ENCODE measurements at regions not wholly inside any gene's neighbourhood (a gene's known extent, or its start where the extent isn't known, plus 50 kb on each side); places are given as distances from the start of the nearest gene placed in this dataset.

- H3K27me3 Mint-ChIP-seq (ENCODE audit: unreplicated experiment), result no peaks in the 10 kb centered on the region
- H3K4me3 Mint-ChIP-seq (ENCODE audit: unreplicated experiment), result no peak overlapping the region
- no peak for DNase-seq (ENCODE audit: low spot score)
- TF ChIP-seq CTCF (IDR thresholded peaks at IDR 0.05; ENCODE audit: unreplicated experiment), result no peak
- H3K9me3 Mint-ChIP-seq (ENCODE audit: unreplicated experiment), result peaks cover 5% of the 10 kb centered on the region
- H3K27ac Mint-ChIP-seq (ENCODE audit: unreplicated experiment), result no peak overlapping the region
- H3K4me1 Mint-ChIP-seq (ENCODE audit: unreplicated experiment), result no peaks in the 10 kb centered on the region
- no peaks in the 10 kb centered on the region for H3K36me3 Mint-ChIP-seq (ENCODE audit: low read depth, unreplicated experiment)
These were observed 331.5 kb upstream of the AKR1E2 start for GRCh38 chr10:4494551-4494950.

- TF ChIP-seq CTCF (IDR thresholded peaks at IDR 0.05; ENCODE audit: unreplicated experiment), result no peak
- no peaks in the 10 kb centered on the region for H3K27me3 Mint-ChIP-seq (ENCODE audit: unreplicated experiment)
- H3K9me3 Mint-ChIP-seq (ENCODE audit: unreplicated experiment), result peaks cover 5% of the 10 kb centered on the region
- H3K36me3 Mint-ChIP-seq (ENCODE audit: low read depth, unreplicated experiment), result no peaks in the 10 kb centered on the region
- H3K4me3 Mint-ChIP-seq (ENCODE audit: unreplicated experiment), result no peak overlapping the region
- no peak for DNase-seq (ENCODE audit: low spot score)
- H3K4me1 Mint-ChIP-seq (ENCODE audit: unreplicated experiment), result no peaks in the 10 kb centered on the region
- no peak overlapping the region for H3K27ac Mint-ChIP-seq (ENCODE audit: unreplicated experiment)
These were observed 333.8 kb upstream of the AKR1E2 start for GRCh38 chr10:4492202-4492601.

GRCh38 chr10:4488904-4489303 is 337.1 kb upstream of the AKR1E2 start:
- no peak overlapping the region for H3K4me3 Mint-ChIP-seq (ENCODE audit: unreplicated experiment)
- H3K4me1 Mint-ChIP-seq (ENCODE audit: unreplicated experiment), result no peaks in the 10 kb centered on the region
- no peak for TF ChIP-seq CTCF (IDR thresholded peaks at IDR 0.05; ENCODE audit: unreplicated experiment)
- no peak overlapping the region for H3K27ac Mint-ChIP-seq (ENCODE audit: unreplicated experiment)
- DNase-seq (ENCODE audit: low spot score), result no peak
- no peaks in the 10 kb centered on the region for H3K36me3 Mint-ChIP-seq (ENCODE audit: low read depth, unreplicated experiment)
- no peaks in the 10 kb centered on the region for H3K27me3 Mint-ChIP-seq (ENCODE audit: unreplicated experiment)
- H3K9me3 Mint-ChIP-seq (ENCODE audit: unreplicated experiment), result peaks cover 5% of the 10 kb centered on the region

- no peak for DNase-seq (ENCODE audit: low spot score)
- no peak for TF ChIP-seq CTCF (IDR thresholded peaks at IDR 0.05; ENCODE audit: unreplicated experiment)
- Mint-ChIP-seq H3K27ac (ENCODE audit: unreplicated experiment) (no peak overlapping the region), H3K27me3 (ENCODE audit: unreplicated experiment) (no peaks in the 10 kb centered on the region), H3K36me3 (ENCODE audit: low read depth, unreplicated experiment) (no peaks in the 10 kb centered on the region), H3K4me3 (ENCODE audit: unreplicated experiment) (no peak overlapping the region), H3K9me3 (ENCODE audit: unreplicated experiment) (no peaks in the 10 kb centered on the region), H3K4me1 (ENCODE audit: unreplicated experiment) (no peaks in the 10 kb centered on the region)
These were observed 340.4 kb upstream of the AKR1E2 start for GRCh38 chr10:4485636-4486035.

- H3K4me1 Mint-ChIP-seq (ENCODE audit: unreplicated experiment), result peaks cover 4% of the 10 kb centered on the region
- no peak for TF ChIP-seq CTCF (IDR thresholded peaks at IDR 0.05; ENCODE audit: unreplicated experiment)
- no peak overlapping the region for H3K4me3 Mint-ChIP-seq (ENCODE audit: unreplicated experiment)
- DNase-seq (ENCODE audit: low spot score), result no peak
- H3K36me3 Mint-ChIP-seq (ENCODE audit: low read depth, unreplicated experiment), result no peaks in the 10 kb centered on the region
- H3K27ac Mint-ChIP-seq (ENCODE audit: unreplicated experiment), result no peak overlapping the region
- no peaks in the 10 kb centered on the region for H3K27me3 Mint-ChIP-seq (ENCODE audit: unreplicated experiment)
- no peaks in the 10 kb centered on the region for H3K9me3 Mint-ChIP-seq (ENCODE audit: unreplicated experiment)
These were observed 342.2 kb upstream of the AKR1E2 start for GRCh38 chr10:4483811-4484210.

Measured in endothelial cell (in vitro differentiated cells).